COLO668 (cell line): ENCODE measurements at regions not wholly inside any gene's neighbourhood (a gene's known extent, or its start where the extent isn't known, plus 50 kb on each side); places are given as distances from the start of the nearest gene placed in this dataset.

Experiments
- DNase-seq: peaks from one replicate; lab custom pipeline; 2025; ENCODE audit not compliant: unreplicated experiment; lab: John Stamatoyannopoulos, UW

DNA sequence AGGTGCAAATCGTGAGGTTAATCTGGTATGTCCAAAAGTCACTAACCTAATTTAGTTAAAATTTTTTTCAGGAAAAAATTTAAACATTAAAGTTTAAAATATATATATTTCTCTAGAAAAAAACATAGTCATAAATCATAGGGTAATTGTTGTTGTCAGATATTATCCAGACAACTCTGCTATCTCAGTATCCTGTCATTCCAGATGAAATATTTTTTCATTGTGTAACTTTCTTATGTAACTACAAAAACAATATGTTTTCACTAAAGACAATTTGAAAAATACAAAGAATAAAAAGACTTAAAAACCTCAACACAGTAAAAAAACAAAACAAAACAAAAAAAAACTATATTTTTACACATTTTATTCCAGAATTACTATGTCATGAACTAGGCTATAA, 57.6 kb downstream of the TENT5A start:
- DNase-seq = no peak

DNA sequence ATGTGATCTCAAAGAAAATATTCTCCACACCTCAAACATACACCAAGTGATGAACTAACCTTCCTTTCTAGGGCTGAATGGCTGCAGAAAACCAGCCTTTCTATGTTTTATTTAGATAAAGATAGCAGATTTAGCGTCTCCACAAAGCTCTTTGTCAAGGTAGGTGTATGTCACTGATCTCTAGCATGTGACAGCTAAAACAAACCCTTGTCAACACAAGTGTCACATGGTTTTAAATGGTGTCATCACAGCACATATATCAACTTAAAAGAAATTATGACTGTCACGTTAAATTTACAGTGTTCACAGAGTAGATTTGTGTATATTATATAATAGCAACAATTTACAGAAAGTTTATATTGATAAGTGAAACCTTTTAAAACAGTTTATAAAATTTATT, 58.3 kb downstream of the TENT5A start:
- DNase-seq = no peak

GRCh38 chr6:81693266-81693665, 59.2 kb downstream of the TENT5A start:
- DNase-seq = no peak

DNA sequence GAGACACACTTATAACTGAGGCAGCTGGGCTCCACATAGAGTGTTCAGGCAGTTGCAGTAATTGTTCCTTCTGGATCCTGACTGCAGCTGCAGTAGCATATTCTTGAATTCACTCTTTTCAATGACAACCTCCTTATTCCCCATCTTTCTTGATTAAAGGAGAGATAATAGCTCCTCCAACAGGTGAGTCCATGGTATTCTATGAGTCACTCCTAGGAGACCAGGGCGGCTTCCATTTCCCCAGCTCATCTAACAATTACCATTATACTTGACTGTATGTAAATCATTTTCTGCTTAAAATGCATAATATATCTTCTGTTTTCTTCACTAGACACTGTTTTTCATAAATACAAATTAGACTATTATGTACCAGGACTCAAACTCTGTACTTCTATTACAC, 62.4 kb downstream of the TENT5A start:
- DNase-seq = no peak

DNA sequence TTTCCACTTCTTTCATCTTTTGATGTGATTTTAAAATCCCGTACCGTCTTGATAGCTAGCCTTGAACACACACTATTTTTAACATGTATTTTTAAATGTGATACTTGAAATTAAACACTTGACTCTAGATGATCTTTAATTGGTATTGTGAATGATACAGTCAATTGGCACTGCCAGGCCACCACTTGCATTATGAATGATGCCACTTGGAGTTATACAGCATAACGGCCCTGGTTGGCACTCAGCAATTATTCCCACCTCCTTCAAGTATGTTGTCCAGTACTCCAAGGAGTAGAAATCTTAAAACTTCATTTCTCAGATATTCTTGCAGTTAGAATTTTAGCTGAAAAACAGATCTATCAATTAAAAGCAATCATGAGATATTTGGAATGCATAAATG, 62.9 kb downstream of the TENT5A start:
- no peak for DNase-seq

- no peak for DNase-seq
Observed at GRCh38 chr6:81683912-81684311, 68.6 kb downstream of the TENT5A start.

DNA sequence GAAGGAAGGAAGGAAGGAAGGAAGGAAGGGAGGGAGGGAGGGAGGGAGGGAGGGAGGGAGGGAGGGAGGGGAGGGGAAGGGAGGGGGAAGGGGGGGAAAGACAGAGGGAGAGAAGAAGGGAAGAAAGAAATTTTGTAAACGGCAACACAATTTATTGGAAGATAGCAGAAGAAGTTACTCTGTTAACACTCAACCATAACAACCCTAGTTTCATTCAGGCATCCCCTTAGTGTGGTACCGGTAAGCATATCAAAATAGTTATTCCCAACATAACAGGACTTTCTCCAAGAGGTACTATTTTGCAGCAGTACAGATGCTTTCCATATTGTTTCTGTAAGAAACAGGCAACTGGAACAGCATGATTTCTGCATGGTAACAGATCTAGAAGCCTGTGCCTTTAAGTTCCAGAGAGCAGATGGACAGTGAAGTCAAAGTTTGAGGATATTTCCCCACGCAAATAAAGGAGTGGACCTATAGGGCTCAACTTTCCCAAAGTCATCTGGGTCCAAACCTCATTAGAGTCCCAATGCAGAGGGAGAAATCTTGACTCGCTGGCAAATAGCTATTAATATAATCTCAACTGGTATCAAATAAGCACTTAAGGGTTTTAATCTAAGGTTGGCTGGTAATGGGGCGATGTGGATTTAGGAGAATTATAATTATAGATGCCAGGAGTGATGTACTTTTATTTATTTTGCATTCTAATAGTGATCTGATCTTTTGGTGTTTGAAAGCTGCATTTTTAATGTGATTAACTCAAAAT, 69.4 kb downstream of the TENT5A start:
- no peak for DNase-seq

- DNase-seq = no peak
Observed at GRCh38 chr6:81682235-81682795, 70.2 kb downstream of the TENT5A start.

GRCh38 chr6:81669445-81669844, 83.0 kb downstream of the TENT5A start:
- no peak for DNase-seq

- no peak for DNase-seq
Observed at GRCh38 chr6:81668615-81669047, 83.8 kb downstream of the TENT5A start.

DNA sequence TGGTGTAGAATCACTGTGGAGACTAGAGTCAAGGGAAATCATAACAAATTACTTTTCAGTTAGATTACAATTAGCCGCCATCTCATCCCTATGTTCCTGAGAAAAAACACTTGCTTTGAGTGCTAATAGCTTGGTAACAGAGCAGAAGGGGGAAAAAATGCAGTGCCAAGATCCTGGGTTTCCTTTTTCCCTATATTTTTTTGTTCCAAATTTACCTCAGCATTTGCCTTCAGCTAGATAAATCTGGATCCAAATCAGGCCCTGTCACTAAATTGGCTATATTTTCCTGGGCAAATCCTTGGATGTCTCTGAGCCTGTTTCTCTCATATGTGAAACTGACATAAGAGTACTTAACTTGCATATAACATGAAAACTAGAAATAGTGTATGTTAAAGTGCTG, 86.0 kb downstream of the TENT5A start:
- no peak for DNase-seq

DNA sequence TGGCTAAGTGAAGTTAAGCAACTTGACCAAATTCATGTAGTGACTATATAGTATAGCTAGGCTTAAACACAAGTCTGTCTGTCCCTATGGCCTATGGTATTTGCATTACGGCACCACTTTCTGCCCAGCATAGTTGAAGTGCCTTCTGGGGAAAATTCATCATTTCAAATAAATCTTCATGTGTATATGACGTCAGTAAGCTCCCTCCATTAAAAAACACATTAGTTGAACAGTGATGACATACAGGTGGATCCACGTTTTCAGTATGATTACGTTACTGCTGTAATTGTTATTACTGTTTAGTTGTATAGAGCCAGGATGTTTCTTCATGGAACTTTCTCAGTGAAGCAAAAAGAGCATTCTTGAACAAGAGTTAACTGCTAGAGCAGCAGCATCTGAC, 96.2 kb downstream of the TENT5A start:
- DNase-seq = no peak

- DNase-seq = no peak
Observed at GRCh38 chr6:81655696-81656095, 96.8 kb downstream of the TENT5A start.

DNA sequence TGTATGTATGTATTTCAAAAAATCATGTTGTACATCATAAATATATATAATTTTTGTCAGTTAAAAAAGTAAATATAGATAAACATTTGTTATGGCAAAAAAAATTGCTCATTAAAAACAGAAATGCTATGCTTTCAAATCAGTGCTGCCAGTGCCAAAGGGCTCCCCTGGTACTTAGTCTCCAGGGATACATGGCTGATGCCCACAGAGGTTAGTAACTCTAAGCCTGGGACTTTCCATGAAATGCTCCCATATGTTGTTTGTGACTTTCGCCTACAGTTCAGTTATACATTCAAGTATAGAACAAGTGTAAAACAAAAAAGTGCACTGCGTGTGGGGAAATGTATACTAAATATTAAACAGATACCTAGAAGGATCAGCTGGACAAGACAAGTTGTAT, 104.0 kb downstream of the TENT5A start:
- DNase-seq = no peak

DNA sequence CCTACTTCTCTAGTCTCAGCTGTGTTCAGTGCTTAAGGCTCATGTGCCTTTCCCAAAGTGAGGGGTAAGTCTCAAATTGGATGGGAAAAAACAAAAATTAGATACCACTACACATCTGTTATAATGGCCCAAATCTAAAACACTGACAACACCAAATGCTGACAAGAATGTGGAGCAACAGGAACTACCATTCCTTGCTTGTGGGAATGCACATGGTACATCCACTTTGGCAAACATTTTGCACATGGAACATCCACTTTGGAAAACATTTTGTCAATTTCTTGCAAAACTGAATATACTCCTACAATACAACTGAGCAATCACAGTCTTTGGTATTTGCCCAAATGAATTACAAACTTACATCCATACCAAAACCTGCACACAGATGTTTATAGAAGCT, 109.3 kb downstream of the TENT5A start:
- no peak for DNase-seq

- no peak for DNase-seq
Observed at GRCh38 chr6:81640891-81641290, 111.6 kb downstream of the TENT5A start.

DNA sequence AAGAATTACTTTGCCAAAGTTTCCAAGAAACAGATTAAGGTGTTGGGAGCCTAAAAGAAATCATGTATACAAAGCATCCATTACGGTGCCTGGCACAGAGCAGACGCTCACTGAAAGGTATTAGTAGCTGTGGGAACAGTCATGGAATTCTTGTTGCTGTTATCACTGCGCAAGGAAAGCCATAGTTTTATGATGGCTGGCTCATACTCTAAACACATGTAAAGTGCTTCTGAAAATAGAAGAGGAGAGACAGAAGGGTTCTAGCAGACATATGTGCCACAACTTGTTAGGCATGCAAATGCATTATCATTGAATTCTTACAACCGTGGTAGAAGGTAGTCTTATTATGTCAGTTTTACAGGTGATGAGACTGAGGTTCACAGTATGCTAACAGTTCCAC, 112.4 kb downstream of the TENT5A start:
- DNase-seq = no peak

GRCh38 chr6:81638366-81638765, 114.1 kb downstream of the TENT5A start:
- DNase-seq = no peak

GRCh38 chr6:81636930-81637568, 115.4 kb downstream of the TENT5A start:
- no peak for DNase-seq

GRCh38 chr6:81634155-81634880, 118.2 kb downstream of the TENT5A start:
- no peak for DNase-seq

DNA sequence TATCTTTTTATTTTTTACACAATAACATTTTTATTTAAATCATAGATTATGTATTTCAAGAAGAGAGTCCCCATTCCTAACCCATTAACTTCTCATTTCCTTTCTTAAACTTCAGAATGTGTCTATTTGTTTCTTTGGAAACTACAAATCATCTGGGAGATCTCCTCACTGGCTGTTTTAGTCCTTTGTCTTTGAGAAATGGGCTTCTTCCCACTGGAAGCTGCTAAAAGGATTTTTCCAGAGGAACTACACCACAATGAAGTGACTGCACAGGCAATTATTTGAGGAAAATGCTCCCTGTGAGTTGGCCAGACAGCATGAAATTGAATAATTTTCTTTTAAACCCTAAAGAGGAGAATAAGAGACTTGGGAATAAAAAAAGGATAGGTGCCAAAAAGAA, 119.1 kb downstream of the TENT5A start:
- no peak for DNase-seq

GRCh38 chr6:81630719-81631118, 121.8 kb downstream of the TENT5A start:
- no peak for DNase-seq
